H9 (cell line): ENCODE measurements at regions not wholly inside any gene's neighbourhood (a gene's known extent, or its start where the extent isn't known, plus 50 kb on each side); places are given as distances from the start of the nearest gene placed in this dataset.
A peak's percentile ranks its signal among the peaks of the same experiment; 100 is the strongest.

Experiments
- DNase-seq: peaks from one replicate; pipeline ENCODE4 v3.0.0-alpha.2; 2017
- H2AFZ ChIP-seq: one replicate; pipeline ENCODE4 v1.6.1; 2013; ENCODE audit warnings: mild to moderate bottlenecking, low read length, control low read depth, moderate library complexity
- H2AK5ac ChIP-seq: 2 replicates; pipeline ENCODE4 v1.6.1; 2013; ENCODE audit warnings: low read length, control low read depth, mixed read lengths; ENCODE audit not compliant: insufficient read length
- H2BK120ac ChIP-seq: one replicate; pipeline ENCODE4 v1.6.1; 2013; ENCODE audit warnings: low read depth, mild to moderate bottlenecking, low read length, control low read depth, inconsistent platforms; ENCODE audit not compliant: poor library complexity, severe bottlenecking
- H2BK12ac ChIP-seq: 2 replicates; pipeline ENCODE4 v1.6.1; 2013; ENCODE audit warnings: low read length, control low read depth, mixed read lengths, low read depth; ENCODE audit not compliant: insufficient read length
- H2BK15ac ChIP-seq: 2 replicates; pipeline ENCODE4 v1.6.1; 2013; ENCODE audit warnings: low read depth, low read length, control low read depth
- H2BK20ac ChIP-seq: one replicate; pipeline ENCODE4 v1.6.1; 2013; ENCODE audit warnings: low read depth, mild to moderate bottlenecking, low read length, control low read depth, inconsistent platforms; ENCODE audit not compliant: poor library complexity, severe bottlenecking
- H2BK5ac ChIP-seq: 2 replicates; pipeline ENCODE4 v1.6.1; 2013; ENCODE audit warnings: low read length, control low read depth, mixed read lengths; ENCODE audit not compliant: insufficient read length
- H3K14ac ChIP-seq: 2 replicates; pipeline ENCODE4 v1.6.1; 2013; ENCODE audit warnings: low read length, control low read depth; ENCODE audit not compliant: insufficient read depth
- H3K18ac ChIP-seq: 2 replicates; pipeline ENCODE4 v1.6.1; 2013; ENCODE audit warnings: low read depth, mild to moderate bottlenecking, mixed read lengths, low read length, control low read depth; ENCODE audit not compliant: insufficient read length
- H3K23ac ChIP-seq: 2 replicates; pipeline ENCODE4 v1.6.1; 2013; ENCODE audit warnings: low read length, control low read depth, mixed read lengths, low read depth; ENCODE audit not compliant: insufficient read length
- H3K23me2 ChIP-seq: 2 replicates; pipeline ENCODE4 v1.6.1; 2013; ENCODE audit warnings: low read depth, mild to moderate bottlenecking, mixed read lengths, low read length, control low read depth; ENCODE audit not compliant: insufficient read length, poor library complexity, severe bottlenecking
- H3K27ac ChIP-seq: 2 replicates; pipeline ENCODE4 v1.5.1; 2013; ENCODE audit warnings: low read length, control low read depth, mixed read lengths, low read depth; ENCODE audit not compliant: insufficient read length
- H3K27me3 ChIP-seq: 2 replicates; pipeline ENCODE4 v1.6.1; 2013; ENCODE audit warnings: low read length, control low read depth, inconsistent platforms; ENCODE audit not compliant: insufficient read depth
- H3K4ac ChIP-seq: 2 replicates; pipeline ENCODE4 v1.6.1; 2013; ENCODE audit warnings: low read depth, mild to moderate bottlenecking, control low read depth, inconsistent platforms, low read length, moderate library complexity
- H3K4me1 ChIP-seq: 2 replicates; pipeline ENCODE4 v1.6.1; 2013; ENCODE audit warnings: low read length, control low read depth, inconsistent platforms; ENCODE audit not compliant: insufficient read depth
- H3K4me2 ChIP-seq: 2 replicates; pipeline ENCODE4 v1.6.1; 2013; ENCODE audit warnings: low read length, control low read depth, mixed read lengths; ENCODE audit not compliant: insufficient read length, insufficient read depth
- H3K56ac ChIP-seq: 2 replicates; pipeline ENCODE4 v1.6.1; 2013; ENCODE audit warnings: low read depth, mild to moderate bottlenecking, mixed read lengths, low read length, control low read depth; ENCODE audit not compliant: insufficient read length
- H3K79me1 ChIP-seq: 2 replicates; pipeline ENCODE4 v1.6.1; 2013; ENCODE audit warnings: low read depth, mild to moderate bottlenecking, moderate library complexity, low read length, control low read depth, inconsistent platforms; ENCODE audit not compliant: insufficient read depth, poor library complexity, severe bottlenecking
- H3K79me2 ChIP-seq: 2 replicates; pipeline ENCODE4 v1.6.1; 2013; ENCODE audit warnings: low read length, control low read depth, inconsistent platforms; ENCODE audit not compliant: insufficient read depth
- H3K9ac ChIP-seq: 2 replicates; pipeline ENCODE4 v1.6.1; 2013; ENCODE audit warnings: low read length, control low read depth, mixed read lengths; ENCODE audit not compliant: insufficient read length; ENCODE audit errors: extremely low read depth
- H3K9me3 ChIP-seq: one replicate; pipeline ENCODE4 v1.6.1; 2013; ENCODE audit warnings: low read depth, low read length, inconsistent platforms; ENCODE audit not compliant: control insufficient read depth
- H3T11ph ChIP-seq: one replicate; pipeline ENCODE4 v1.6.1; 2013; ENCODE audit warnings: mild to moderate bottlenecking, low read length, control low read depth, inconsistent platforms
- H4K20me1 ChIP-seq: one replicate; pipeline ENCODE4 v1.6.1; 2013; ENCODE audit not compliant: control insufficient read depth, insufficient read length, insufficient read depth
- H4K5ac ChIP-seq: 2 replicates; pipeline ENCODE4 v1.6.1; 2013; ENCODE audit warnings: low read depth, mild to moderate bottlenecking, mixed read lengths, low read length, control low read depth; ENCODE audit not compliant: insufficient read length
- H4K8ac ChIP-seq: replicated peaks from 2 replicates; pipeline ENCODE4 v1.6.1; 2013; ENCODE audit warnings: low read length, control low read depth, mixed read lengths, low read depth; ENCODE audit not compliant: insufficient read length
- H4K91ac ChIP-seq: 2 replicates; pipeline ENCODE4 v1.6.1; 2013; ENCODE audit warnings: low read depth, mild to moderate bottlenecking, moderate library complexity, mixed read lengths, low read length, control low read depth; ENCODE audit not compliant: insufficient read length
- H3K27ac Mint-ChIP-seq, 3 experiments: 2 replicates in 2 of 3; 3 replicates in 1 of 3; pipeline ENCODE4 v1.8.0; 2020 to 2021; ENCODE audit warnings: mixed read lengths in 3 of 3, mild to moderate bottlenecking in 1 of 3, moderate library complexity in 1 of 3
- H3K27me3 Mint-ChIP-seq: 2 replicates; pipeline ENCODE4 v1.8.0; 2021; ENCODE audit warnings: low read depth, mild to moderate bottlenecking, moderate library complexity, mixed read lengths
- H3K36me3 Mint-ChIP-seq, 3 experiments: 2 replicates in 2 of 3; 3 replicates in 1 of 3; pipeline ENCODE4 v1.8.0; 2020 to 2021; ENCODE audit warnings: low read depth in 3 of 3, mixed read lengths in 3 of 3; ENCODE audit not compliant: insufficient read depth in 1 of 3
- H3K4me1 Mint-ChIP-seq, 2 experiments: 2 replicates each; pipeline ENCODE4 v1.8.0; 2020; ENCODE audit warnings: mixed read lengths in 2 of 2
- H3K4me3 Mint-ChIP-seq, 2 experiments: 2 replicates in 1 of 2; 3 replicates in 1 of 2; pipeline ENCODE4 v1.8.0; 2020 to 2021; ENCODE audit warnings: mild to moderate bottlenecking in 2 of 2, mixed read lengths in 2 of 2, moderate library complexity in 1 of 2
- H3K9me3 Mint-ChIP-seq, 2 experiments: 2 replicates in 1 of 2; 3 replicates in 1 of 2; pipeline ENCODE4 v1.8.0; 2020; ENCODE audit warnings: mild to moderate bottlenecking in 2 of 2, mixed read lengths in 2 of 2, moderate library complexity in 1 of 2
- CTCF ChIP-seq: fragments of 200-600 bp; sonication (generic); conservative IDR thresholded peaks from 3 replicates; pipeline ENCODE4 v1.8.0; 2021; ENCODE audit warnings: antibody characterized with exemption, mild to moderate bottlenecking
- WGBS: extraction: QIAGEN DNeasy Blood & Tissue Kit; methylation state at CpG from one replicate; pipeline ENCODE4 v1.1.7; 2013; ENCODE audit warnings: missing lambda C conversion rate, low lambda C conversion rate, mixed read lengths; ENCODE audit not compliant: insufficient read length; ENCODE audit errors: extremely low coverage; 5-methylcytosine and 5-hydroxymethylcytosine counted together

- no peak overlapping the region for H3K14ac ChIP-seq
- no peak overlapping the region for H4K91ac ChIP-seq
- H3K23me2 ChIP-seq, result no peaks in the 10 kb centered on the region
- H2BK12ac ChIP-seq, result no peak overlapping the region
- no peaks in the 10 kb centered on the region for H3K79me1 ChIP-seq
- no peak for DNase-seq
- no peak overlapping the region for H3K27ac Mint-ChIP-seq
- no peak overlapping the region for H3T11ph ChIP-seq
- H4K20me1 ChIP-seq, result no peaks in the 10 kb centered on the region
- no peak overlapping the region for H3K4me3 Mint-ChIP-seq
- H3K4me1 ChIP-seq, result no peaks in the 10 kb centered on the region; the same call in 1 of the 2 replicates
- H2AK5ac ChIP-seq, result no peak overlapping the region
- no peaks in the 10 kb centered on the region for H3K9me3 ChIP-seq
- H2BK20ac ChIP-seq, result no peak overlapping the region
- no peak overlapping the region for H3K23ac ChIP-seq
- no peaks in the 10 kb centered on the region for H3K27me3 Mint-ChIP-seq
- H3K18ac ChIP-seq, result no peak overlapping the region
- H4K8ac ChIP-seq, result no peak overlapping the region
- no peak overlapping the region for H3K4me2 ChIP-seq
- H3K4me1 Mint-ChIP-seq, result peaks cover 8 to 9% of the 10 kb centered on the region in 2 experiments
- no peaks in the 10 kb centered on the region for H3K79me2 ChIP-seq
- no peak overlapping the region for H3K4ac ChIP-seq
- no peaks in the 10 kb centered on the region for H3K27me3 ChIP-seq
- H2BK5ac ChIP-seq, result no peak overlapping the region
- no peak overlapping the region for H3K56ac ChIP-seq
- H3K9ac ChIP-seq, result no peak overlapping the region
- H3K36me3 Mint-ChIP-seq, result no peaks in the 10 kb centered on the region
- H4K5ac ChIP-seq, result no peak overlapping the region
- H2BK120ac ChIP-seq, result no peak overlapping the region
- no peak overlapping the region for H2BK15ac ChIP-seq
- peak; percentile 82 for TF ChIP-seq CTCF
- H3K27ac ChIP-seq, result no peak overlapping the region
- H2AFZ ChIP-seq, result no peak overlapping the region
- H3K9me3 Mint-ChIP-seq, result no peaks in the 10 kb centered on the region
- no CpG with 5 or more reads among the region's 1 CpG for WGBS
Observed at GRCh38 chr1:103461161-103462105, 64.1 kb upstream of the RNPC3 start.
